GM19468 (cell line): ENCODE measurements at regions not wholly inside any gene's neighbourhood (a gene's known extent, or its start where the extent isn't known, plus 50 kb on each side); places are given as distances from the start of the nearest gene placed in this dataset.

ENCODE experiments used
- ATAC-seq: cut with Tn5 transposase; IDR thresholded peaks from one replicate; pipeline ENCODE4 v1.9.1; 2021; ENCODE audit warnings: mild to moderate bottlenecking, moderate library complexity, moderate number of reproducible peaks; ENCODE audit not compliant: unreplicated experiment; ENCODE audit errors: extremely low read depth

DNA sequence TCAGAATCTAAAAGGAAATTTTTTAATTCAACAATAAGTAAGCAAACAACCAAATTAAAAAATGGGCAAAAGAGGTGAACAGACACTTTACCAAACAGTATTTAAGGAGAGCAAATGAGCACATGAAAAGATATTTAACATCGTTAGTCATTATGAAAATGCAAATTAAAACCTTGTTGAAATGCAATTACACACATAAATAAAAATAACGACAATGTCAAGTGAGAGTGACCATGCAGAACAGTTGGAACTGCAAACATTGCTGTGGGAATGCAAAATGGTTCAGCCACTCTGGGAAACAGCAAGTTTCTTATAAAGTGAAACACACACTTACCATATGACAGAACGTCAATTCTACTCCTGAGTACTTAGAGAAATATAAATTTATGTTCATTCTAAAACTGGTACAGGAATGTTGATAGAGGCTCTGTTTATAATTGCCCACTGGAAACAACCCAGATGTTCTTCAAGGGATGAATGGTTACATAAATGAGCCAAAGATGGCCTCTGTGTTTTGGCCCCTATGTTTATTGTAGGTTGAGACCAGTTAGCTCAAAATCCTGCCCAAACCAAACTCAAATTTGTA, 678.1 kb downstream of the UQCRFS1 start:
- no peak for ATAC-seq

DNA sequence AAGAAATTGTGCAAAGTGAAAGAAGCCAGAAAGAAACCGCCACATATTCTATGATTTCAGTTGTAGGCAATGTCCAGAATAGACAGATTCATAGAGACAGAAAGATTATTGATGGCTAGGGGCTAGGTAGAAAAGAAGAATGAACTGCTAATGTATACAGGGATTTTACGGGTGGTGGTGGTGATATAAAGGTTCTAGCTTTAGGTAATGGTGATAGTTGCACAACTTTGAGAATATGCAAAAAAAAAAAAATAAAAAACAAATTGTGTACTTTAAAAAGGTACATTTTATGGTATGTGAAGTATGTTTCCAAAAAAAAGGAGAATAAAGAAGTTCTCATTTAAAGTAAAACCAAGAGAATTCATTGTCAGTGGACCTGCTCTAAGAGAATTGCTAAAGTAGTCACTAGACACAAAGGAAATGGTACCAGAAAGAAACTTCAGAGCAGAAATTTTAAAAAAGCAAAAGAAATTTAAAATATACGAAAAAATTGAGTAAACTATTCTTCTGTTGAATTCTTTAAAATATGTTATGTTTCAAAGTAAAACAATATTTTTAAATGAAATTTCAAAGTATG, 680.1 kb downstream of the UQCRFS1 start:
- ATAC-seq: no peak

DNA sequence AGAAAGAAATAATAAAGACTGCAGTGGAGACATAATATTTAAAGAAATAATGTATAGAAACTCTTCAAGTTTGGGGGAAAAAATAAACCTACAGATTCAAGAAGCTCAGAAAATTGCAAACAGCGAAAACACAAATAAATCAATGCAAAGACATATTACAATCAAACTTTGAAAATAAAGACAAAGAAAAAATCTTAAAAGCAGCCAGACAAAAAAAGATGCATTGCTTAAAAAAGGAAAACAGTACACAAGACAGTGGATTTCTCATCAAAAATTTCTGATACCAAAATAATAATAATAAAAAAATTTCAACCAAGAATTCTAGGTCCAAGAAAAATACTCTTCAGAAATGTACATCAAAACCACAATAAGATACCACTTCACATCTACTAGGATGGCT, 681.0 kb downstream of the UQCRFS1 start:
- no peak for ATAC-seq

DNA sequence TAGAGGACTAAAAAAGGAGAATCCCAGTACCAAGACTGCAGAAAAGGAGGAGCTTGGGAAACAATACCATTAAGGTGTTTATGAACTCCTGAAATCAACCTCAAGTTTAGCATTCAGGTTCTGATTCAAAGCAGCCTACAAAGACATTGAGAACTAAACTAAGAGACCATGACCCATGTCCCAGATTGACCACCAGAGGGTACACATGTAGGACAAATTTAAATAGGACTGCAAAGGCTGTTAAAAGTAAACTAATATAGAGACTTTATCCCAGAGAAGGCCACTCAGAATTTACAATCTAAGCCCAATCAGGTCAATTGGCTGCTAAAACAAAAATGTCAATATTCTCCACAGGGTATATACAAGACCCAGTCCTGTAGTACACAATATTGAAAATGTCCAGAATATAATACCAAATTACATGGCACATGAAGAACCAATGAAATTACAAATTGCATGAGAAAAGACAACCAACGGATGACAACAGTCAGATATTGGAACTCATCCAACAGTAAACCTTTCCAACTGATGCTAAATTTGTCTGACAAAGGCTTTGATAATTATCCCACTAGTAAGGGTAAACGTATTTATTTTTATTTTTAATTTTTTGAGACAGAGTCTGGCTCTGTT, 682.4 kb downstream of the UQCRFS1 start:
- ATAC-seq: no peak

DNA sequence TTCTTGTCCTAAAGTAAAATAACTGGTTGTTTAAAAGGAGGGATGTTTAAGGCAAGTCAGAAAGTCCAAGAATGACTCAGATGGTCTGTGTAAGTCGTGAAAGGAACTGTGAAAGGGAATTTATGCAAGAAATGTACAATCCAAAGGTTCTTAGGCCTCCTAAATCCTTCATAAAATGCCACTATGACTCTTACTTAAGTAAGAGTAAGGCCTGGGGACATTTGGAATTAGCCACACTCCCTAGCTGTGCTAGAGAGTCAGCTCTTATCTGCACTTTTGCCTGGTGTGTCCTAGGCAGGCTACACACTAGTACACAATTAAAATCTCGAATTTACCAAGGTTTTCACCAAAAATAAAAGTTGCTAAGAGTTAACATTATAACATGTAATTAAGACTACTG, 686.9 kb downstream of the UQCRFS1 start:
- ATAC-seq: no peak

DNA sequence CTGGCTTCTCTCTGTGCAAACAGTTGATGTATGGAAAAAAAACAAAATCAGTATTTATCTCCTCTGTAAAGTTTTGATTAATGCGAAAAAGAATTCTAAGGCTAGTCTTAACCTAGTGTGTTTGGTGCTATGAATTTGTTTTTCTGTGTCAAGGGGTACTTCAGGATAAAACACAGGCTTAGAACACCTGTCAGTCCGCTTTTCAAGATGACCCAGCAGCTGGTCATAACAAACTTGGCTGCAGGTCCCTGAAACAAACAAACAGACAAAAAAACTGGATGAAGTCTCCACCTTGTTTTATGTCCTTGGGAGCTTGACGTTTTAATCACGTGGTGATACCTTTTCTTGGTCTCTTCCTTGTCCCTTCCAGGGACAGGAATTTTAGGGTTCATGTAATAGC, 689.3 kb downstream of the UQCRFS1 start:
- ATAC-seq: no peak

DNA sequence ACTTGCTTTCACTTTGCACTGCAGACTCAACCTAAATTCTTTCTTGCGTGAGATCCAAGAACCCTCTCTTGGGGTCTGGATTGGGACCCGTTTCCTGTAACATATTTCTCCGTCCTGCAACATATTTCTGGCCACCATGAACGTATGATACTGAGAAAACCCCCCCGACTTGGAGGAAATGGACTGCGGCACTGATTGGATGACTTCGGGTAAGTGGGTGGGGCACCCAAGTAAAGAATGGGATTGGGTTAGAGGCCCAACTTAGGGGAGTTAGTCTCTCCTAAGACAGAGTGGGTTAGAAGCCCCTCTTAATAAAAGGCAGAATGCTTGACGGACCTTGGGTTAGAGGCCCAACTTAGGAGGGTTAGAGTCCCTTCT, 690.4 kb downstream of the UQCRFS1 start:
- ATAC-seq: no peak

DNA sequence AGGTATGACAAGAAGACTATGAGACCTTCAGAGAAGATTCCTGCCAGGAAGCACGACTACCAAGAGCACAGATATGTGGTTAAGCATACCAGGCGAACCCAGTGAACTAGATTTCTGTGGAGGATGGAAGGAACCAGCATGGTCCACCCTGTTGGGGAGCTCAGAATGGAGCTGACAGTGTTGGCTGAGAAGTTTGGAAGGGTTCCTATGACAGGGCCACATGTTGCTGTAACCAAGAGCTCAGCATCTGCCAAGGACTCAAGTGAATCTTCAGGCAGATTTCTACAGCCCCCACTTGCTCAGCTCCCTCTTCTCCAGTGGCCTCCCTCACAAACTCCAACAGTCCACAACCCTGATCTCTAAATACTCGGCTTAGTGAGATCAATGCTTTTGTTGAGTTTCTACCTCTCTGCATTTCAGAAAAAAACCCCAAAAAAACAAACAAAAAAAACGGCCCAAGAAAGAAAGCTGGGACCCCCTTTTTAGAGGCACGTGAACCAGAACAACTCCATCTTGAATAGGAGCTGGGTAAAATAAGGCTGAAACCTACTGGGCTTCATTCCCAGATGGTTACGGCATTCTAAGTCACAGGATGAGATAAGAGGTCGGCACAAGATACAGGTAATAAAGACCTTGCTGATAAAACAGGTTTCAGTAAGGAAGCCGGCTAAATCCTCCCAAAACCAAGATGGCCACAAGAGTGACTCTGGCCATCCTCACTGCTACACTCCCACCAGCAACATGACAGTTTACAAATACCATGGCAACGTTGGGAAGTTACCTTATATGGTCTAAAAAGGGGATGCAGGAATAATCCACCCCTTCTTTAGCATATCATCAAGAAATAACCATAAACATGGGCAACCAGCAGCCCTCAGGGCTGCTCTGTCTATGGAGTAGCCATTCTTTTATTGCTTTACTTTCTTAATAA, 691.1 kb downstream of the UQCRFS1 start:
- ATAC-seq: no peak

DNA sequence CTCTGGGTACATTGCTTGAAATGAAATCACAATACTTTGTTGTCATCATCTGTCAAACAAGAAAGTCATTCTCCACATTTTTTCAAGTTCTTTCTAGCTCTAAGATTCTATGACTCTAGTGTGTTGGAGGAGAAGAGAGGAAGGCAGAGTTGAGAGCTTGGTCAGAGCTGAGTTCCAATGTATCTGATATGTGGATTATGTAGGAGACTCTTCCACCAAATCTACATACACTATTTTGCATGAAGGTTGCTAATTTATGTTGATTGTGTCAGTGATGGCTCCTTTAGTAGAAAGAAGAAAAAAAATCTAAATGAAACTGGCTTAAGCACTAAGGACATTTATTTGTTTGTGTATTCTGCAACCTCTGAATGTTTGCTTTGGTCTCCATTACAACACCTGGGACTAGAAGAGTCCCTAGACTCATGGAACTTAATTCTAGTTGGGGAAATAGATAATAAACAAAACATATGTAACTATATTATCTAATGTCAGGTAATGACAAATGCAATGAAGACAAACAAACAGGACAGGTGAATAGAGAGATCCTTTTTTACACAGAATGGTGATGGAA, 691.9 kb downstream of the UQCRFS1 start:
- no peak for ATAC-seq

DNA sequence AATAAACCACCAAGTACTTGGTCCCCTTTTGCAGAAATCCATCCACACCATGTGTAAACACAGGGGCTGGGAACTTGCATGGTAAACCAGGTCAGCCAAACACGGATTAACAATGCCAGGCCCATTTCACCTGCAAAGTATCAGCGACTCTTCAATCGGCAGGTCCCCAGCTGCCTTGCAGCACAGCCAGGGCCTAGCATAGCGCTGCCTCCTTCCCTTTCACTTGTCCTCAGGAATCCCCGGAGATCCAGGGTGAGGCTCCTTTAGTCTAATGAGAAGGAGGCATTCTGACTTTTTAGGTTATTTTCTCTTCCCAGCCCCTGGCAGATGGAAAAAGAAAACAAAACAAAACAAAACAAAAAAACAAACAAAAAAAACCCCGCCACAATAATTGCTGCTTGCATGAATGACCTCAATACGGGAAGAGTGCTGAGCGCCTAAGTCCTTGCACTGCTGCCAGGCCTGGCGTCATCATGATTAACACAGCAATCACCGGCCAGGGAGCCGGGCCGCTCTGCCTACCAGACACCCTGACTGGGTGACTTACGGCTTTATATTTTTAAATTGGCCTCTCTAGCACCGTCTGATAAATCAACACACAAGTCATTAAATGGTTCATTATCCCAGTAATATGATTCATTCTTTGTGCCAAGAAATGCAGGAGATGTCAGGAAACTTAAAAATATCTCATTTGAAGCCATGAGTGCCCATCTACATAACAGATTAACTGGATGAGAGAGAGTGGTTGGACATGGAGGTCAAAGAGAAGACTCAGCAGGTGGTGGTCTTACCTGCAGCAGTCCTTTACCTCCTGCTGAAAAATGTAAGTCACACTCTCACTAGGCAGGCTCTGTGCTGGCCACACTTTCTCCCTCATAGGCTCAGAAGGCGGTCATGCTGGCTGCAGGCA, 692.7 kb downstream of the UQCRFS1 start:
- no peak for ATAC-seq

DNA sequence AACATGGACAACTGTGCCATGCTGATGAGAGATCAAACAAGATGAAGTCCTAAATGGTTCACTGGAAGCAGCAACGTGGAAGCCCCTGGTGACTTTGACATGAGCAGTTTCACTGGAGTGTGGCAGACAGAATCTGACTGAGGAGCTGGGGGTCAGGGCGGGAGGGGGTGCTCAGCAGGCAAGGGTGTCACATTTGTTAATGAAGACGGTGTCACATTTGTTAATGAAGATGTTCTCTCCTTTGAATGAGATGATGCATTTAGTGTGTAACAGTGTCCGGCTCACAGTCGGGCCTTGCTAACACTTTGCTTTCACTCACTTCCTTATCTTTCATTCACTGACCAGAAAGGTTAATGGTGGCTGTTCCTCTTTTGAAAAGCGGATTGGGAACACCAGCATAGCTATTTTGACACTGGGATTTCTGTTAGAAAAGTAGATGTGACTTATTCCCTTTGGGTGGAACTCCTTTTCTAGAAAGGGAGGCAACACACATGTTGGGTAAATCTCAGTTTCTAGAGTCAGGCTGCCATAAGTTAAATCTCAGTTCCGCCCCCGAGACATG, 693.7 kb downstream of the UQCRFS1 start:
- ATAC-seq: no peak

DNA sequence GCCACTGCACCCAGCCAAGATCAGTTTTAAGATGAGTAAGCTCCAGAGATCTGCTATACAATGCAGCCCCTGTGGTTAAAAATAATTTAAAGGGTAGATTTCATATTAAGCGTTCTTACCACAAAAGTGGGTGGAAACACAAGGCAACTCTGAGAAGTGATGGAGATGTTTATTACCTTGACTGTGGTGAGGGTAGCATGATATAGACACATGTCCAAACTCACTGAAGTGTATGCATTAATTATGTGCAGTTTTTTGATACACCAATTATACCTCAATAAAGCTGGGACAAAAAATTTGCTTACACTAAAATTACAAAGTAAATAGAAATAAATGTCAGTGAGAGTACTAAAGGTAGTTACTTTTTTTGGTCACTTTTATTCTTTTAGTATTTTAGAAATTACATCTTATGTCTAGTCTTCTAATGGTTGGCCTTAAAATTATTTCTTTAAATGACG, 696.5 kb downstream of the UQCRFS1 start:
- ATAC-seq: no peak

DNA sequence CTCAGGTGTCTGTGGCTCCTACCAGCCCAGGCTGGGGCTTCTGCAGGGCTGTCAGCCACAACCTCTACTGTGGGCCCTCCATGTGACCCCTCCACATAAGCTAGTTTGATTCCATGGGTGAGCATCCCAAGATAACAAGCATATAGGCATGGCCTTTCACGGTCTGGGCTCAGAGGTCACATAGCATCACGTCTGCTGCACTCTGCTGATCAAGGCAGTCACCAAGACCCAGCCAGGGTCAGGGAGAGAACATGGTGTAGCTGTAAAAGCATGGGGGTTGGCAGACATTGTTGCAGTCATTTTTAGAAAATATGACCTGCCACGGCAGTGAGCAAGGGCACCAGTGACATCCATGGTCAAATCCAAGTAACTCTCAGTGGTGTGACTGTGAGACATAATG, 698.8 kb downstream of the UQCRFS1 start:
- no peak for ATAC-seq

DNA sequence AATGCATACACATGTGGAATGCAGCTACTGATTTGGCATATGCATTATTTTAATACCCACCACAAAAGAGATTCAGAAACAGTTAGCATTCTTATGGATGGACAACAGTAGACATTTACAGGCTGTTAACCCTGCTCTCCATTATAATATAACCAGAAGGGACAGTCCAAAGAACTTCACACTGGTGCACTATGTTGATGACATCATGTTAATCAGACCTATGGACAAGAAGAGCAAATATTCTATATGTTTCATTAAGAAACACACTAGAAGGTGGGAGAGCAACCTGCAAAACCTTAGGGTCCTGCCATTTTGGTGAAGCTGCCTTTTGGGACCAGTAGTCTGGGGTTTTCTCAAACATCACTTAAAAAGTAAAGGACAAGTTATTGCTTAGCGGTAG, 701.3 kb downstream of the UQCRFS1 start:
- ATAC-seq: no peak

DNA sequence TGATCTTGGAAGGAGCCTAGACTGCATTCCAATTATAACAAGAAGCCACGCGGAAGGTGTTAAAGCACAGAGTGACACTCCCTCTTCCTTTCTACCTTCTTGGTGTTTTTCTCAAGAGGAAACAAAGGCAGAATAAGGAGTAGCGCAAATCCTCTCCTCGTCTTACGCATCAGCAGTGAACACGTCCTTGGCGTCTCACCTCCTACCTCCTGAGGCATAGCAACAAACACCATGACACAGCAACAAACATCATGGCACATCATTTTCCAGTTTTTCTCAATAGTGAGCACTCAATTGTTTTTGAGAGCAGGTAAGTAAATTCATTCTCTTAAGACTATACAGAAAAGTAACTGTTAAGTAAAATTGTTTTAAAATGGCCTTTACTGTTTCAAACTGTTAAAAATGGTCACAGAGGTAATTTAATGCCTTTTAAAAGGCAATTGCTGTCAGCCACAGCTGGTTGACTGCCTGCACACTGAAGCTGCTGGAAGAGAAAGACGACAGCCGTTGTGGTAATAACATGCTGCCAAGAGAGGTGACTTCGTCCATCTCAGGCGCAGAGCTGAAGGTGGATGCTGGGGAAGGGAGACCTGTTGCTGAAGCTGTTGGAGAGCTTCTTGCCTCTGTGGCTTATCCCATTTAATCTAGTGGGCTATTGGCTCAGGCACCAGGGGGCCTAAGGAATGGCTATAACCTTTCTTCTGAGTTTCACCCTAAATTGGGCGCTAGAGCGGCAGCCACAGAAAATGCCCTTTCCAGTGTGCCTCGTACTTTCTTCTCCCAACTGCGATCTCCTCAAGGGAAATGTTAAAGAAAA, 703.7 kb downstream of the UQCRFS1 start:
- no peak for ATAC-seq

DNA sequence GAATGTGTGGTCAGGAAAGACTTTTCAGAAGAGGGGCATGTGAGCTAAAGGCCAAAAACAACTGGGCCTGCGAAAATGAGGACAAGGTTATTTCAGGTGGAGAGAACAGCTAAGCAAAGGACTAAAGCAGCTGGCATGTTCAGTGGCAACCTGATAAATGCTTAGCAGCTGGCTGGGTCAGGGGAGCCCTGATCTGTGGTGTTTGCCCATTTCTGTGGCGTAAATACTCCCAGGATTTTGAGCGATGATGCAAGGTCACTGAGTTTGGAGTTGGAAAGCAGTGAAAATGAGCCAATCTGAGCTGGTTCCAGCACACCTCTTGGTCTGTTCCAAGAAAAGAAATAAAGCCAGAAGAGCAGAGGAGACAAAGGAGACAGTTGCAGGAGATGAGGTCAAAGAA, 704.3 kb downstream of the UQCRFS1 start:
- ATAC-seq: no peak

DNA sequence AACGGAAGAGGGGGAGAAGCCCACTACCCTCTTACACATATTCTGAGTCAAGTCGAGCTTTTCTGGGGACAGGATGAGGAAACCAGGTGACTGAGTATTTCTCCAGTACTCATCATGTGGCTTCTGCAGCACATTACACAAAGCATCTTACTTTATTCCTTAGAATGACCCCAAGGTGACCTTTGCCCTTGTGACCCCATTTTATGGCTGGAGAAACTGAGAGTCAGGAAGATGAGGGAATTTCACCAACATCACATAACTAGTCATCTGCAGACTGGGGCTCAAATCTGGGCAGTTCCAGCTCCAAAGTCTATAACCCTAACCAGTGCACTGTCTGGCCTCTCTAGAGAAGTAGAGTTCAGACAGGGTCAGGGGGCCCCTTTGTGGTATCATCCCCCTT, 707.0 kb downstream of the UQCRFS1 start:
- no peak for ATAC-seq

DNA sequence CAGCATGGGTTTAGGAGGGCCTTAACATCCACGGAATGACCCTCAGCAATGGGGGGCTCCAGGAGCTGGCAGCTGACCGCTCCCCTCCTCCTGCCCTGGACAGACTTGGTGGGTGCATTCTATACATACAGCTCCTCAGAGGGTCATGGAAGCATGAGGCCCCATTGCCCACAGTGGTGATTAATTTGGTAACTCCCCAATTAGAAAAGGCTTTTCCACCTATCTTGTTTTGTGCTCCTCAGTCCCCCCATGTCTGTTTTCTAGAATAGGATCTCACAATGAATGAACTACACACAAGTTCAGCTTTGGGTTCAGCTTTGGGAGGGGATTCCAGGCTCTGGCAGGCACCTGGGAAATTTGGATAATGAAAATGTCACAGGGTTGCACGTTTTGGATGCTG, 707.8 kb downstream of the UQCRFS1 start:
- ATAC-seq: no peak

DNA sequence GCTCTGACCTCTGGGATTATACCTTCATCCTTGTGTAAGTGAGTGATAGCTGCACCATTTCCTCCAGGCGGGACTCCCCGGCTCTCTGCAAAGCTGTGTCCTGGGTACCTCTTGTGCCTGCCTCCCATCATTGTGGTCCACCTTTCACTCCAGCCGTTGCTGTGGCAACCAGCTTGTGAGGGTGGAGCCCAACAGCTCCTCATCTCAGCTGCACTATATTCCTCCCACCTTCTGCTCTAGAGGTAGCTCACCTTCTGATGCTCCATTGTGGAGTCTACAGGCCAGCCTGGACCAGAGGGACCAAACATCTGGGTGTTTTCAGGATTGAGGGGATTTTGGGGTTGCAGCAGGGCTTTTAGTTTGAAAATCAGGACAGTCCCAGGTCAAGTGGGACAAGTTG, 708.2 kb downstream of the UQCRFS1 start:
- ATAC-seq: no peak
